ENCODE measurements at regions not wholly inside any gene's neighbourhood (a gene's known extent, or its start where the extent isn't known, plus 50 kb on each side); places are given as distances from the start of the nearest gene placed in this dataset.

DNA sequence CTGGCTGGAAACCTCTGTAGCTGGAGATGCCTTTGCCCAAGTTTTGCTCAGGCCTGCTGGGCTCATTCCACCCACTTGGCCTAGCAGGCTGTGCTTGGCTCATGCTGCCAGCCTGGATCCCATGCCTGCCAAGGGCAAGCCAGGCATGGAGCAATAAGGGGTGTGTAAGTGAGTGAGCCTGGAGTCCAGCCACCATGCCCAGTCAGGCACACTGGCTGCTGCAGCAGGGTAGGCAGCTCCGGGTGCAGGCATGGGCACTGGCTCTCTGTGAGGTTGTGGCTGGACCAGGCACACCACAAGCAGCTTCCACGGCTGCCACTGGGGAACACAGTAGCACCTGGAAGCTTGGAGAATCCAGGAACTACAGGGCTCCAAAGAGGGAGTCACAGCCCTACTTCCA is 147.7 kb upstream of the HS6ST1 start (continued):
- TF ChIP-seq EGR1 (IDR thresholded peaks at IDR 0.05; ENCODE audit: low read depth in 2 of 2): no peak
- no peak for TF ChIP-seq YY1 (IDR thresholded peaks at IDR 0.05)
- TF ChIP-seq RAD21 (IDR thresholded peaks at IDR 0.05): peak; percentile 40 to 59

DNA sequence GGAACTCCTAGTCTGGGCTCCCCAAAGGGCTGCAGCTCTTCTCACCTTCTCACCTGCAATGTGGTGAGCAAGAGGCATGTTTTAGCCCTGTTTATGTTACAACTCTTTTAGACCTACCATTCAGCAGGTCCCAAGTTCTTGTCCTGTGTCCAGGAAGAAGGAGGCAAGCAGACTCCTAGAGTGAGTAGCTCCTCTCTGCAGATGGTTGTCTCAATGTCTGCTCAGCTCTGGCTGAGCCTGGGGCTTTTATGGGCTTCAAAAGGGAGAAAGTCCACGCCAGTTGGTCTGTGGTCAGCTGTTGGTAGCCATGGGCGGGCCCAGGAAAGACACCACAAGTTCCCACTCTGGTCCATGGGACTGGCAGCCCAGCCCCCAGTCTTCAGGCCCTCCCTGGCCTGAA is 148.1 kb upstream of the HS6ST1 start:
- H3K9ac ChIP-seq (ENCODE audit: low read depth in 1 of 2, low read length in 2 of 2): no peak overlapping the region
- no peaks in the 10 kb centered on the region for H3K27me3 ChIP-seq (ENCODE audit: control insufficient read depth in 4 of 4, insufficient read depth in 4 of 4, low read length in 3 of 4)
- no peak for DNase-seq (ENCODE audit: low spot score)
- peaks cover 0 to 4% (median under 1%) of the 10 kb centered on the region in 4 donors for H3K4me1 ChIP-seq (ENCODE audit: control insufficient read depth in 4 of 4, insufficient read depth in 4 of 4, low read length in 3 of 4)
- no peak for TF ChIP-seq YY1 (IDR thresholded peaks at IDR 0.05)
- TF ChIP-seq, protein P1, sequence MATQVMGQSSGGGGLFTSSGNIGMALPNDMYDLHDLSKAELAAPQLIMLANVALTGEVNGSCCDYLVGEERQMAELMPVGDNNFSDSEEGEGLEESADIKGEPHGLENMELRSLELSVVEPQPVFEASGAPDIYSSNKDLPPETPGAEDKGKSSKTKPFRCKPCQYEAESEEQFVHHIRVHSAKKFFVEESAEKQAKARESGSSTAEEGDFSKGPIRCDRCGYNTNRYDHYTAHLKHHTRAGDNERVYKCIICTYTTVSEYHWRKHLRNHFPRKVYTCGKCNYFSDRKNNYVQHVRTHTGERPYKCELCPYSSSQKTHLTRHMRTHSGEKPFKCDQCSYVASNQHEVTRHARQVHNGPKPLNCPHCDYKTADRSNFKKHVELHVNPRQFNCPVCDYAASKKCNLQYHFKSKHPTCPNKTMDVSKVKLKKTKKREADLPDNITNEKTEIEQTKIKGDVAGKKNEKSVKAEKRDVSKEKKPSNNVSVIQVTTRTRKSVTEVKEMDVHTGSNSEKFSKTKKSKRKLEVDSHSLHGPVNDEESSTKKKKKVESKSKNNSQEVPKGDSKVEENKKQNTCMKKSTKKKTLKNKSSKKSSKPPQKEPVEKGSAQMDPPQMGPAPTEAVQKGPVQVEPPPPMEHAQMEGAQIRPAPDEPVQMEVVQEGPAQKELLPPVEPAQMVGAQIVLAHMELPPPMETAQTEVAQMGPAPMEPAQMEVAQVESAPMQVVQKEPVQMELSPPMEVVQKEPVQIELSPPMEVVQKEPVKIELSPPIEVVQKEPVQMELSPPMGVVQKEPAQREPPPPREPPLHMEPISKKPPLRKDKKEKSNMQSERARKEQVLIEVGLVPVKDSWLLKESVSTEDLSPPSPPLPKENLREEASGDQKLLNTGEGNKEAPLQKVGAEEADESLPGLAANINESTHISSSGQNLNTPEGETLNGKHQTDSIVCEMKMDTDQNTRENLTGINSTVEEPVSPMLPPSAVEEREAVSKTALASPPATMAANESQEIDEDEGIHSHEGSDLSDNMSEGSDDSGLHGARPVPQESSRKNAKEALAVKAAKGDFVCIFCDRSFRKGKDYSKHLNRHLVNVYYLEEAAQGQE (IDR thresholded peaks at IDR 0.05): no peak
- WGBS: 90% methylated on average over 2 of the region's 2 CpGs
- H3K4me3 ChIP-seq (ENCODE audit: low read depth in 1 of 3, low read length in 3 of 3): no peak overlapping the region
- H3K27ac ChIP-seq (ENCODE audit: low read depth in 1 of 2, low read length in 2 of 2): no peak overlapping the region
- no peaks in the 10 kb centered on the region for H3K36me3 ChIP-seq (ENCODE audit: control insufficient read depth in 4 of 4, insufficient read depth in 3 of 4, low read depth in 1 of 4, low read length in 3 of 4)
- peaks cover 2 to 21% (median 14%) of the 10 kb centered on the region in 4 donors for H3K9me3 ChIP-seq (ENCODE audit: control insufficient read depth in 4 of 4, low read length in 3 of 4)

GRCh38 chr2:128467321-128467969 is 148.8 kb upstream of the HS6ST1 start:
- Histone ChIP-seq H3K4me3 (ENCODE audit: low read depth in 1 of 3, low read length in 3 of 3) (no peak overlapping the region), H3K9ac (ENCODE audit: low read depth in 1 of 2, low read length in 2 of 2) (no peak overlapping the region), H3K9me3 (ENCODE audit: control insufficient read depth in 4 of 4, low read length in 3 of 4) (peaks cover 2 to 21% (median 14%) of the 10 kb centered on the region in 4 donors), H3K27me3 (ENCODE audit: control insufficient read depth in 4 of 4, insufficient read depth in 4 of 4, low read length in 3 of 4) (no peaks in the 10 kb centered on the region), H3K27ac (ENCODE audit: low read depth in 1 of 2, low read length in 2 of 2) (no peak overlapping the region), H3K36me3 (ENCODE audit: control insufficient read depth in 4 of 4, insufficient read depth in 3 of 4, low read depth in 1 of 4, low read length in 3 of 4) (no peaks in the 10 kb centered on the region), H3K4me1 (ENCODE audit: control insufficient read depth in 4 of 4, insufficient read depth in 4 of 4, low read length in 3 of 4) (peaks cover 0 to 4% (median under 1%) of the 10 kb centered on the region in 4 donors)
- 94% methylated on average over 10 of the region's 10 CpGs for WGBS
- no peak for TF ChIP-seq NR2F2 (IDR thresholded peaks at IDR 0.05)
- TF ChIP-seq, protein P2, sequence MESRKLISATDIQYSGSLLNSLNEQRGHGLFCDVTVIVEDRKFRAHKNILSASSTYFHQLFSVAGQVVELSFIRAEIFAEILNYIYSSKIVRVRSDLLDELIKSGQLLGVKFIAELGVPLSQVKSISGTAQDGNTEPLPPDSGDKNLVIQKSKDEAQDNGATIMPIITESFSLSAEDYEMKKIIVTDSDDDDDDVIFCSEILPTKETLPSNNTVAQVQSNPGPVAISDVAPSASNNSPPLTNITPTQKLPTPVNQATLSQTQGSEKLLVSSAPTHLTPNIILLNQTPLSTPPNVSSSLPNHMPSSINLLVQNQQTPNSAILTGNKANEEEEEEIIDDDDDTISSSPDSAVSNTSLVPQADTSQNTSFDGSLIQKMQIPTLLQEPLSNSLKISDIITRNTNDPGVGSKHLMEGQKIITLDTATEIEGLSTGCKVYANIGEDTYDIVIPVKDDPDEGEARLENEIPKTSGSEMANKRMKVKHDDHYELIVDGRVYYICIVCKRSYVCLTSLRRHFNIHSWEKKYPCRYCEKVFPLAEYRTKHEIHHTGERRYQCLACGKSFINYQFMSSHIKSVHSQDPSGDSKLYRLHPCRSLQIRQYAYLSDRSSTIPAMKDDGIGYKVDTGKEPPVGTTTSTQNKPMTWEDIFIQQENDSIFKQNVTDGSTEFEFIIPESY (IDR thresholded peaks at IDR 0.05): no peak
- TF ChIP-seq YY1 (IDR thresholded peaks at IDR 0.05): no peak
- no peak for TF ChIP-seq CTCF (IDR thresholded peaks at IDR 0.05; ENCODE audit: low read depth, low read length, missing input control)
- no peak for TF ChIP-seq TAF1 (conservative IDR thresholded peaks at IDR 0.05)
- no peak for TF ChIP-seq SP1 (IDR thresholded peaks at IDR 0.05)
- TF ChIP-seq RXRA (IDR thresholded peaks at IDR 0.05): no peak
- no peak for TF ChIP-seq JUND (IDR thresholded peaks at IDR 0.05)
- TF ChIP-seq RAD21 (IDR thresholded peaks at IDR 0.05): no peak
- no peak for TF ChIP-seq FOXA1 (IDR thresholded peaks at IDR 0.05)
- TF ChIP-seq GABPA (IDR thresholded peaks at IDR 0.05 in 1 of 2, conservative IDR thresholded peaks at IDR 0.05 in 1 of 2): no peak
- no peak for TF ChIP-seq FOXA2 (IDR thresholded peaks at IDR 0.05)
- TF ChIP-seq, protein P3, sequence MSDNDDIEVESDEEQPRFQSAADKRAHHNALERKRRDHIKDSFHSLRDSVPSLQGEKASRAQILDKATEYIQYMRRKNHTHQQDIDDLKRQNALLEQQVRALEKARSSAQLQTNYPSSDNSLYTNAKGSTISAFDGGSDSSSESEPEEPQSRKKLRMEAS (IDR thresholded peaks at IDR 0.05): no peak
- no peak for TF ChIP-seq EGR1 (IDR thresholded peaks at IDR 0.05; ENCODE audit: low read depth in 2 of 2)
- TF ChIP-seq, protein P1 (IDR thresholded peaks at IDR 0.05): no peak
- no peak for TF ChIP-seq HNF4G (IDR thresholded peaks at IDR 0.05)
- no peak for TF ChIP-seq HNF4A (conservative IDR thresholded peaks at IDR 0.05)
- TF ChIP-seq, protein P4, sequence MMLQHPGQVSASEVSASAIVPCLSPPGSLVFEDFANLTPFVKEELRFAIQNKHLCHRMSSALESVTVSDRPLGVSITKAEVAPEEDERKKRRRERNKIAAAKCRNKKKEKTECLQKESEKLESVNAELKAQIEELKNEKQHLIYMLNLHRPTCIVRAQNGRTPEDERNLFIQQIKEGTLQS (IDR thresholded peaks at IDR 0.05): no peak
- peak; percentile 21 for DNase-seq (ENCODE audit: low spot score)

Measured in liver (tissue), 8 donors.